Suprapubic skin (tissue), 4 donors: ENCODE measurements at regions not wholly inside any gene's neighbourhood (a gene's known extent, or its start where the extent isn't known, plus 50 kb on each side); places are given as distances from the start of the nearest gene placed in this dataset.

ENCODE experiments used
- DNase-seq, 2 donors: peaks; one replicate each; pipeline ENCODE4 v3.0.0-alpha.2; 2019; ENCODE audit warnings: low spot score in 2 of 2
- H3K27ac ChIP-seq: fragments of 200-600 bp; sonication (generic); one replicate; pipeline ENCODE4 v1.5.1; 2019
- H3K27me3 ChIP-seq: fragments of 200-600 bp; sonication (generic); one replicate; pipeline ENCODE4 v1.5.1; 2019
- H3K36me3 ChIP-seq: fragments of 200-600 bp; sonication (generic); one replicate; pipeline ENCODE4 v1.5.1; 2019
- H3K4me1 ChIP-seq: fragments of 200-600 bp; sonication (generic); one replicate; pipeline ENCODE4 v1.5.1; 2019
- H3K4me3 ChIP-seq: fragments of 200-600 bp; sonication (generic); one replicate; pipeline ENCODE4 v1.5.1; 2019; ENCODE audit warnings: mild to moderate bottlenecking
- H3K9me3 ChIP-seq: fragments of 200-600 bp; sonication (generic); one replicate; pipeline ENCODE4 v1.5.1; 2019
- CTCF ChIP-seq, 2 donors: fragments of 200-600 bp in 1 of 2; fragments of 450-650 bp in 1 of 2; sonication (generic) in 1 of 2; IDR thresholded peaks; one replicate each; pipeline ENCODE4 v1.5.1; 2016 to 2019; ENCODE audit warnings: antibody characterized with exemption in 2 of 2, mild to moderate bottlenecking in 1 of 2, moderate library complexity in 1 of 2
- EP300 ChIP-seq: sonication (generic); formaldehyde crosslinking; IDR thresholded peaks from one replicate; pipeline ENCODE4 v1.6.1; 2017; ENCODE audit warnings: antibody characterized with exemption
- POLR2A ChIP-seq, 2 donors: fragments of 450-650 bp; IDR thresholded peaks; one replicate each; pipeline ENCODE4 v1.6.1; 2017; ENCODE audit warnings: antibody characterized with exemption in 2 of 2, mild to moderate bottlenecking in 2 of 2, moderate library complexity in 2 of 2
- POLR2AphosphoS5 ChIP-seq, 3 donors: sonication (generic); formaldehyde crosslinking; IDR thresholded peaks; one replicate each; pipeline ENCODE4 v1.6.1; 2017; ENCODE audit warnings: antibody characterized with exemption in 3 of 3
- WGBS: methylation state at CpG from one replicate; pipeline ENCODE4 v1.1.5; 2018; 5-methylcytosine and 5-hydroxymethylcytosine counted together

GRCh38 chr20:11047559-11047958 is 373.8 kb upstream of the JAG1 start:
- Histone ChIP-seq H3K9me3 (no peaks in the 10 kb centered on the region), H3K27ac (no peak overlapping the region), H3K4me3 (no peak overlapping the region), H3K36me3 (no peaks in the 10 kb centered on the region), H3K4me1 (no peaks in the 10 kb centered on the region), H3K27me3 (no peaks in the 10 kb centered on the region)
- 21% methylated on average over 2 of the region's 2 CpGs for WGBS
- no peak for DNase-seq
- TF ChIP-seq POLR2A (IDR thresholded peaks at IDR 0.05) (no peak), EP300 (no peak), POLR2AphosphoS5 (IDR thresholded peaks at IDR 0.05) (no peak), CTCF (IDR thresholded peaks at IDR 0.05) (no peak)

GRCh38 chr20:11048739-11049138 is 374.9 kb upstream of the JAG1 start:
- no peak overlapping the region for H3K4me3 ChIP-seq
- TF ChIP-seq EP300 (no peak), CTCF (IDR thresholded peaks at IDR 0.05) (no peak), POLR2A (IDR thresholded peaks at IDR 0.05) (no peak), POLR2AphosphoS5 (IDR thresholded peaks at IDR 0.05) (no peak)
- no peaks in the 10 kb centered on the region for H3K36me3 ChIP-seq
- DNase-seq, result no peak
- H3K27me3 ChIP-seq, result no peaks in the 10 kb centered on the region
- no peaks in the 10 kb centered on the region for H3K4me1 ChIP-seq
- H3K9me3 ChIP-seq, result no peaks in the 10 kb centered on the region
- H3K27ac ChIP-seq, result no peak overlapping the region

GRCh38 chr20:11050350-11050749 is 376.6 kb upstream of the JAG1 start:
- no peak for DNase-seq
- no peaks in the 10 kb centered on the region for H3K9me3 ChIP-seq
- 55% methylated on average over 2 of the region's 2 CpGs for WGBS

GRCh38 chr20:11051136-11051535 is 377.3 kb upstream of the JAG1 start:
- H3K27ac ChIP-seq, result no peak overlapping the region
- H3K4me1 ChIP-seq, result no peaks in the 10 kb centered on the region
- no peaks in the 10 kb centered on the region for H3K36me3 ChIP-seq
- DNase-seq, result no peak
- H3K27me3 ChIP-seq, result no peaks in the 10 kb centered on the region
- no peaks in the 10 kb centered on the region for H3K9me3 ChIP-seq
- WGBS, result 59% methylated on average over 3 of the region's 3 CpGs
- H3K4me3 ChIP-seq, result no peak overlapping the region
- TF ChIP-seq EP300 (no peak), POLR2AphosphoS5 (IDR thresholded peaks at IDR 0.05) (no peak), POLR2A (IDR thresholded peaks at IDR 0.05) (no peak), CTCF (IDR thresholded peaks at IDR 0.05) (no peak)

More at GRCh38 chr20:11050350-11050749, 376.6 kb upstream of the JAG1 start:
- no peaks in the 10 kb centered on the region for H3K27me3 ChIP-seq
- no peak overlapping the region for H3K27ac ChIP-seq
- no peaks in the 10 kb centered on the region for H3K36me3 ChIP-seq
- H3K4me1 ChIP-seq, result no peaks in the 10 kb centered on the region
- H3K4me3 ChIP-seq, result no peak overlapping the region
- no peak for TF ChIP-seq CTCF (IDR thresholded peaks at IDR 0.05)
- TF ChIP-seq EP300, result no peak
- TF ChIP-seq POLR2A (IDR thresholded peaks at IDR 0.05), result no peak
- no peak for TF ChIP-seq POLR2AphosphoS5 (IDR thresholded peaks at IDR 0.05)

GRCh38 chr20:11053310-11053709 is 379.5 kb upstream of the JAG1 start:
- Histone ChIP-seq H3K9me3 (no peaks in the 10 kb centered on the region), H3K27me3 (no peaks in the 10 kb centered on the region), H3K4me1 (no peaks in the 10 kb centered on the region), H3K36me3 (no peaks in the 10 kb centered on the region), H3K4me3 (no peak overlapping the region), H3K27ac (no peak overlapping the region)
- TF ChIP-seq POLR2A (IDR thresholded peaks at IDR 0.05) (no peak), CTCF (IDR thresholded peaks at IDR 0.05) (no peak), POLR2AphosphoS5 (IDR thresholded peaks at IDR 0.05) (no peak), EP300 (no peak)
- DNase-seq, result no peak
